ENCODE measurements at regions not wholly inside any gene's neighbourhood (a gene's known extent, or its start where the extent isn't known, plus 50 kb on each side); places are given as distances from the start of the nearest gene placed in this dataset.

- H3F3A ChIP-seq (ENCODE audit: insufficient read depth, low read length, poor library complexity, severe bottlenecking), result no peaks in the 10 kb centered on the region
- H3K36me3 ChIP-seq (ENCODE audit: insufficient read depth, low read length), result no peaks in the 10 kb centered on the region
- H4K20me1 ChIP-seq (ENCODE audit: insufficient read depth), result no peaks in the 10 kb centered on the region
- H3K9ac ChIP-seq (ENCODE audit: low read length), result no peak overlapping the region
- no peaks in the 10 kb centered on the region for H3K9me2 ChIP-seq (ENCODE audit: insufficient read depth, low read length)
- no peaks in the 10 kb centered on the region for H3K27me3 ChIP-seq (ENCODE audit: insufficient read depth, low read depth, low read length)
- no peak overlapping the region for H3K27ac ChIP-seq (ENCODE audit: low read length)
- no peak for TF ChIP-seq REST (IDR thresholded peaks at IDR 0.05; ENCODE audit: borderline replicate concordance)
- no peak for TF ChIP-seq EZH2 (IDR thresholded peaks at IDR 0.05; ENCODE audit: borderline replicate concordance, insufficient read depth, low read length, poor library complexity, severe bottlenecking)
- no peak for TF ChIP-seq RAD21 (conservative IDR thresholded peaks at IDR 0.05)
- no peak for TF ChIP-seq EP300 (conservative IDR thresholded peaks at IDR 0.05; ENCODE audit: poor library complexity, severe bottlenecking)
- no peak for TF ChIP-seq MXI1 (conservative IDR thresholded peaks at IDR 0.05; ENCODE audit: poor library complexity, severe bottlenecking)
- no peak for TF ChIP-seq CTCF (IDR thresholded peaks at IDR 0.05; ENCODE audit: poor library complexity, severe bottlenecking)
- no peak for TF ChIP-seq TAF1 (IDR thresholded peaks at IDR 0.05; ENCODE audit: low read depth)
- no peak for TF ChIP-seq SMC3 (conservative IDR thresholded peaks at IDR 0.05; ENCODE audit: poor library complexity)
- no peak for TF ChIP-seq POLR2AphosphoS5 (IDR thresholded peaks at IDR 0.05)
- H3K4me3 ChIP-seq (ENCODE audit: low read length), result no peak overlapping the region
- H2AFZ ChIP-seq (ENCODE audit: low read depth, low read length), result no peak overlapping the region
- no peaks in the 10 kb centered on the region for H3K79me2 ChIP-seq (replicated peaks; ENCODE audit: insufficient read depth, low read length)
- H3K4me2 ChIP-seq (ENCODE audit: low read length), result no peak overlapping the region
- H3K9me3 ChIP-seq (ENCODE audit: low read length), result no peaks in the 10 kb centered on the region
These were observed 453.0 kb downstream of the LRRIQ3 start for GRCh38 chr1:73744985-73745384.

GRCh38 chr1:73736125-73736524, 461.9 kb downstream of the LRRIQ3 start:
- H3K9me3 ChIP-seq (ENCODE audit: low read length), result no peaks in the 10 kb centered on the region
- TF ChIP-seq CTCF (IDR thresholded peaks at IDR 0.05; ENCODE audit: poor library complexity, severe bottlenecking) (no peak), RAD21 (conservative IDR thresholded peaks at IDR 0.05) (no peak), POLR2AphosphoS5 (IDR thresholded peaks at IDR 0.05) (no peak), EZH2 (IDR thresholded peaks at IDR 0.05; ENCODE audit: borderline replicate concordance, insufficient read depth, low read length, poor library complexity, severe bottlenecking) (no peak), REST (IDR thresholded peaks at IDR 0.05; ENCODE audit: borderline replicate concordance) (no peak), MXI1 (conservative IDR thresholded peaks at IDR 0.05; ENCODE audit: poor library complexity, severe bottlenecking) (no peak), SMC3 (conservative IDR thresholded peaks at IDR 0.05; ENCODE audit: poor library complexity) (no peak), TAF1 (IDR thresholded peaks at IDR 0.05; ENCODE audit: low read depth) (no peak), EP300 (conservative IDR thresholded peaks at IDR 0.05; ENCODE audit: poor library complexity, severe bottlenecking) (no peak)
- no peaks in the 10 kb centered on the region for H3K36me3 ChIP-seq (ENCODE audit: insufficient read depth, low read length)
- H2AFZ ChIP-seq (ENCODE audit: low read depth, low read length), result no peak overlapping the region
- no peaks in the 10 kb centered on the region for H4K20me1 ChIP-seq (ENCODE audit: insufficient read depth)
- no peaks in the 10 kb centered on the region for H3K9me2 ChIP-seq (ENCODE audit: insufficient read depth, low read length)
- no peak overlapping the region for H3K4me3 ChIP-seq (ENCODE audit: low read length)
- no peaks in the 10 kb centered on the region for H3K79me2 ChIP-seq (replicated peaks; ENCODE audit: insufficient read depth, low read length)
- no peaks in the 10 kb centered on the region for H3K27me3 ChIP-seq (ENCODE audit: insufficient read depth, low read depth, low read length)
- no peak overlapping the region for H3K27ac ChIP-seq (ENCODE audit: low read length)
- no peak overlapping the region for H3K4me2 ChIP-seq (ENCODE audit: low read length)
- H3F3A ChIP-seq (ENCODE audit: insufficient read depth, low read length, poor library complexity, severe bottlenecking), result no peaks in the 10 kb centered on the region
- no peak overlapping the region for H3K9ac ChIP-seq (ENCODE audit: low read length)
